ENCODE measurements at regions not wholly inside any gene's neighbourhood (a gene's known extent, or its start where the extent isn't known, plus 50 kb on each side); places are given as distances from the start of the nearest gene placed in this dataset.

GRCh38 chr5:93892481-93892880 lies 151.1 kb upstream of the POU5F2 start:
- TF ChIP-seq, protein P1, sequence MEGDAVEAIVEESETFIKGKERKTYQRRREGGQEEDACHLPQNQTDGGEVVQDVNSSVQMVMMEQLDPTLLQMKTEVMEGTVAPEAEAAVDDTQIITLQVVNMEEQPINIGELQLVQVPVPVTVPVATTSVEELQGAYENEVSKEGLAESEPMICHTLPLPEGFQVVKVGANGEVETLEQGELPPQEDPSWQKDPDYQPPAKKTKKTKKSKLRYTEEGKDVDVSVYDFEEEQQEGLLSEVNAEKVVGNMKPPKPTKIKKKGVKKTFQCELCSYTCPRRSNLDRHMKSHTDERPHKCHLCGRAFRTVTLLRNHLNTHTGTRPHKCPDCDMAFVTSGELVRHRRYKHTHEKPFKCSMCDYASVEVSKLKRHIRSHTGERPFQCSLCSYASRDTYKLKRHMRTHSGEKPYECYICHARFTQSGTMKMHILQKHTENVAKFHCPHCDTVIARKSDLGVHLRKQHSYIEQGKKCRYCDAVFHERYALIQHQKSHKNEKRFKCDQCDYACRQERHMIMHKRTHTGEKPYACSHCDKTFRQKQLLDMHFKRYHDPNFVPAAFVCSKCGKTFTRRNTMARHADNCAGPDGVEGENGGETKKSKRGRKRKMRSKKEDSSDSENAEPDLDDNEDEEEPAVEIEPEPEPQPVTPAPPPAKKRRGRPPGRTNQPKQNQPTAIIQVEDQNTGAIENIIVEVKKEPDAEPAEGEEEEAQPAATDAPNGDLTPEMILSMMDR (IDR thresholded peaks at IDR 0.05; ENCODE audit: borderline replicate concordance, extremely low read depth, low read length, poor library complexity, severe bottlenecking) = no peak
- TF ChIP-seq EZH2 (IDR thresholded peaks at IDR 0.05; ENCODE audit: borderline replicate concordance, low read depth, low read length, severe bottlenecking) = no peak
